Lower leg skin (tissue), 3 donors: ENCODE measurements at regions not wholly inside any gene's neighbourhood (a gene's known extent, or its start where the extent isn't known, plus 50 kb on each side); places are given as distances from the start of the nearest gene placed in this dataset.

Experiments used
- CTCF ChIP-seq, 3 donors: fragments of 450-650 bp; IDR thresholded peaks; one replicate each; pipeline ENCODE4 v1.5.1; 2016; ENCODE audit warnings: antibody characterized with exemption in 3 of 3, mild to moderate bottlenecking in 3 of 3, moderate library complexity in 2 of 3
- POLR2A ChIP-seq, 2 donors: fragments of 450-650 bp; IDR thresholded peaks; one replicate each; pipeline ENCODE4 v1.6.1; 2016 to 2017; ENCODE audit warnings: antibody characterized with exemption in 2 of 2, mild to moderate bottlenecking in 1 of 2, moderate library complexity in 1 of 2

- no peak for TF ChIP-seq CTCF (IDR thresholded peaks at IDR 0.05)
- TF ChIP-seq POLR2A (IDR thresholded peaks at IDR 0.05): no peak
These were observed 778.5 kb upstream of the FANCL start for GRCh38 chr2:59019566-59020159.
